Skin epidermis (tissue), 12 donors: ENCODE measurements at regions not wholly inside any gene's neighbourhood (a gene's known extent, or its start where the extent isn't known, plus 50 kb on each side); places are given as distances from the start of the nearest gene placed in this dataset.
A peak's percentile ranks its signal among the peaks of the same experiment; 100 is the strongest.

Experiments used
- H3K27ac ChIP-seq, 21 experiments: fragments of 200-600 bp; sonication (generic) in 11 of 21; one replicate each; pipeline ENCODE4 v1.5.0; 2020; ENCODE audit warnings: mild to moderate bottlenecking in 3 of 21, inconsistent platforms in 2 of 21, moderate library complexity in 2 of 21
- H3K4me3 ChIP-seq, 7 experiments: fragments of 200-600 bp; sonication (generic) in 2 of 7; one replicate each; pipeline ENCODE4 v1.5.0; 2020; ENCODE audit warnings: inconsistent platforms in 2 of 7, mild to moderate bottlenecking in 2 of 7, moderate library complexity in 1 of 7

- Histone ChIP-seq H3K27ac (no peak overlapping the region), H3K4me3 (no peak overlapping the region)
Observed at GRCh38 chr1:221916176-221916575, 174.3 kb upstream of the DUSP10 start.

- H3K27ac ChIP-seq, result no peak overlapping the region
- no peak overlapping the region for H3K4me3 ChIP-seq
Observed at GRCh38 chr1:221915764-221916163, 173.9 kb upstream of the DUSP10 start.

GRCh38 chr1:221913351-221913892, 171.5 kb upstream of the DUSP10 start:
- H3K27ac ChIP-seq, result no peak overlapping the region
- no peak overlapping the region for H3K4me3 ChIP-seq

GRCh38 chr1:221912230-221912629, 170.3 kb upstream of the DUSP10 start:
- Histone ChIP-seq H3K4me3 (no peak overlapping the region), H3K27ac (no peak overlapping the region)

GRCh38 chr1:221911714-221912113, 169.8 kb upstream of the DUSP10 start:
- Histone ChIP-seq H3K4me3 (no peak overlapping the region), H3K27ac (no peak overlapping the region)

GRCh38 chr1:221910222-221910621, 168.3 kb upstream of the DUSP10 start:
- Histone ChIP-seq H3K27ac (no peak overlapping the region), H3K4me3 (no peak overlapping the region)

- no peak overlapping the region for H3K27ac ChIP-seq
- H3K4me3 ChIP-seq, result no peak overlapping the region
Observed at GRCh38 chr1:221908573-221908972, 166.7 kb upstream of the DUSP10 start.

GRCh38 chr1:221907166-221907932, 165.5 kb upstream of the DUSP10 start:
- H3K27ac ChIP-seq, result no peak overlapping the region
- H3K4me3 ChIP-seq, result no peak overlapping the region

GRCh38 chr1:221905802-221906201, 163.9 kb upstream of the DUSP10 start:
- no peak overlapping the region for H3K27ac ChIP-seq
- no peak overlapping the region for H3K4me3 ChIP-seq

GRCh38 chr1:221904319-221904718, 162.4 kb upstream of the DUSP10 start:
- no peak overlapping the region for H3K4me3 ChIP-seq
- H3K27ac ChIP-seq, result no peak overlapping the region

- H3K4me3 ChIP-seq, result no peak overlapping the region
- no peak overlapping the region for H3K27ac ChIP-seq
Observed at GRCh38 chr1:221903594-221903993, 161.7 kb upstream of the DUSP10 start.

GRCh38 chr1:221902961-221903360, 161.1 kb upstream of the DUSP10 start:
- H3K27ac ChIP-seq, result no peak overlapping the region
- H3K4me3 ChIP-seq, result no peak overlapping the region

- H3K27ac ChIP-seq, result no peak overlapping the region
- H3K4me3 ChIP-seq, result no peak overlapping the region
Observed at GRCh38 chr1:221900678-221901077, 158.8 kb upstream of the DUSP10 start.

GRCh38 chr1:221897321-221897721, 155.4 kb upstream of the DUSP10 start:
- H3K27ac ChIP-seq, result no peak overlapping the region
- no peak overlapping the region for H3K4me3 ChIP-seq

- no peak overlapping the region for H3K4me3 ChIP-seq
- H3K27ac ChIP-seq, result peak overlapping the region in 2 of 21 experiments; percentile 12 to 56
Observed at GRCh38 chr1:221892301-221892830, 150.5 kb upstream of the DUSP10 start.

GRCh38 chr1:221891708-221892107, 149.8 kb upstream of the DUSP10 start:
- Histone ChIP-seq H3K4me3 (no peak overlapping the region), H3K27ac (peak overlapping the region in 2 of 21 experiments; percentile 12 to 56)

- Histone ChIP-seq H3K27ac (no peak overlapping the region), H3K4me3 (no peak overlapping the region)
Observed at GRCh38 chr1:221888801-221889200, 146.9 kb upstream of the DUSP10 start.

- no peak overlapping the region for H3K4me3 ChIP-seq
- H3K27ac ChIP-seq, result no peak overlapping the region
Observed at GRCh38 chr1:221888218-221888617, 146.3 kb upstream of the DUSP10 start.

- Histone ChIP-seq H3K4me3 (no peak overlapping the region), H3K27ac (peak overlapping the region in 1 of 21 experiments; percentile 6)
Observed at GRCh38 chr1:221887758-221888157, 145.9 kb upstream of the DUSP10 start.

- Histone ChIP-seq H3K27ac (peak overlapping the region in 1 of 21 experiments; percentile 6), H3K4me3 (no peak overlapping the region)
Observed at GRCh38 chr1:221887415-221887746, 145.5 kb upstream of the DUSP10 start.

GRCh38 chr1:221886743-221887414, 145.0 kb upstream of the DUSP10 start:
- Histone ChIP-seq H3K4me3 (no peak overlapping the region), H3K27ac (peak overlapping the region in 1 of 21 experiments; percentile 6)
